OCI-LY1 (cell line): ENCODE measurements at regions not wholly inside any gene's neighbourhood (a gene's known extent, or its start where the extent isn't known, plus 50 kb on each side); places are given as distances from the start of the nearest gene placed in this dataset.

Experiments used
- H2AFZ ChIP-seq: fragments of 200-600 bp; sonication (generic), shearing (Covaris generic); 2 replicates; pipeline ENCODE4 v1.6.0; 2014; ENCODE audit warnings: antibody characterized with exemption, mild to moderate bottlenecking, low read length
- H3F3A ChIP-seq: fragments of 200-600 bp; sonication (generic), shearing (Covaris generic); 2 replicates; pipeline ENCODE4 v1.6.0; 2014; ENCODE audit warnings: mild to moderate bottlenecking, antibody characterized with exemption, low read length, moderate library complexity; ENCODE audit not compliant: insufficient read depth
- H3K27ac ChIP-seq: fragments of 200-600 bp; sonication (generic); 2 replicates; pipeline ENCODE4 v1.5.1; 2014; ENCODE audit warnings: low read length, mixed run types, mild to moderate bottlenecking, low read depth; ENCODE audit not compliant: poor library complexity, severe bottlenecking
- H3K27me3 ChIP-seq: fragments of 200-600 bp; sonication (generic); 2 replicates; pipeline ENCODE4 v1.6.0; 2014; ENCODE audit warnings: antibody characterized with exemption, mild to moderate bottlenecking, low read length, moderate library complexity; ENCODE audit not compliant: insufficient read depth
- H3K36me3 ChIP-seq: fragments of 200-600 bp; sonication (generic); 2 replicates; pipeline ENCODE4 v1.6.1; 2014; ENCODE audit warnings: mild to moderate bottlenecking, antibody characterized with exemption, low read length, moderate library complexity, mixed read lengths; ENCODE audit not compliant: insufficient read depth
- H3K4me1 ChIP-seq: fragments of 200-600 bp; sonication (generic); 2 replicates; pipeline ENCODE4 v1.5.1; 2014; ENCODE audit warnings: mild to moderate bottlenecking, low read length, moderate library complexity; ENCODE audit not compliant: insufficient read depth, severe bottlenecking
- H3K4me2 ChIP-seq: fragments of 200-600 bp; sonication (generic), shearing (Covaris generic); 2 replicates; pipeline ENCODE4 v1.6.1; 2014; ENCODE audit warnings: low read length
- H3K4me3 ChIP-seq: fragments of 200-600 bp; sonication (generic); 2 replicates; pipeline ENCODE4 v1.5.1; 2014; ENCODE audit warnings: low read length, low read depth, mild to moderate bottlenecking, mixed read lengths; ENCODE audit not compliant: poor library complexity, severe bottlenecking
- H3K79me2 ChIP-seq: fragments of 200-600 bp; shearing (Covaris generic); 2 replicates; pipeline ENCODE4 v1.6.1; 2016; ENCODE audit warnings: mixed run types, low read length, mixed read lengths; ENCODE audit not compliant: insufficient read depth
- H3K9ac ChIP-seq: fragments of 200-600 bp; sonication (generic), shearing (Covaris generic); 2 replicates; pipeline ENCODE4 v1.6.1; 2014; ENCODE audit warnings: mild to moderate bottlenecking, low read length, mixed read lengths
- H3K9me2 ChIP-seq: fragments of 200-600 bp; sonication (generic), shearing (Covaris generic); 2 replicates; pipeline ENCODE4 v1.6.1; 2014; ENCODE audit warnings: low read depth, mild to moderate bottlenecking, low read length, mixed read lengths
- H3K9me3 ChIP-seq: fragments of 200-600 bp; shearing (Covaris generic); 2 replicates; pipeline ENCODE4 v1.6.1; 2014; ENCODE audit warnings: low read length, mixed read lengths
- H4K20me1 ChIP-seq: fragments of 200-600 bp; sonication (generic), shearing (Covaris generic); 2 replicates; pipeline ENCODE4 v1.6.0; 2016; ENCODE audit warnings: mild to moderate bottlenecking, low read length; ENCODE audit not compliant: insufficient read depth
- EZH2 ChIP-seq: fragments of 200-600 bp; sonication (generic), shearing (Covaris generic); IDR thresholded peaks from 2 replicates; pipeline ENCODE4 v1.8.0; 2017; ENCODE audit warnings: borderline replicate concordance, mixed run types, mild to moderate bottlenecking, antibody characterized with exemption, low read length, moderate library complexity, mixed read lengths
- TF ChIP-seq, protein P1 (sequence below): fragments of 200-600 bp; sonication (generic), shearing (Covaris generic); IDR thresholded peaks from 2 replicates; pipeline ENCODE4 v1.5.1; 2017; ENCODE audit warnings: mild to moderate bottlenecking, antibody characterized with exemption, low read length, moderate library complexity, mixed read lengths

DNA sequence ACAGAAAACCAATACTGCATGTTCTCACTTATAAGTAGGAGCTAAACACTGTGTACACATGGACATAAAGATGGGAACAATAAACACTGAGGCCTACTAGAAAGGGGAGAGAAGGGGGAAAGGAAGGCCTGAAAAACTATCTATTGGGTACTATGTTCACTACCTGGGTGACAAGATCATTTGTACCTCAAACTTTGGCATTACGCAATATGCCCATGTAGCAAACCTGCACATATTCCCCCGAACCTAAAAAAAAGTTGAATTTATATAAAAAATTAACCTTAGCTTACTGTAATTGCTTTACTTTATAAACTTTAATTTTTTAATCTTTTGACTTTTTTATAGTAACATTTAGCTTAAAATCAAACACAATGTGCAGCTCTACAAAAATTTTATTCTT is 237.6 kb upstream of the ATP10B start:
- Histone ChIP-seq H3K4me1 (no peaks in the 10 kb centered on the region), H3K36me3 (no peaks in the 10 kb centered on the region), H3K9me2 (no peaks in the 10 kb centered on the region), H3K9ac (no peak overlapping the region), H3K4me3 (no peak overlapping the region), H3K27ac (no peak overlapping the region), H2AFZ (no peak overlapping the region), H3K4me2 (no peak overlapping the region), H3K9me3 (no peaks in the 10 kb centered on the region), H3F3A (no peaks in the 10 kb centered on the region), H3K79me2 (no peaks in the 10 kb centered on the region), H3K27me3 (no peaks in the 10 kb centered on the region), H4K20me1 (no peaks in the 10 kb centered on the region)
- TF ChIP-seq, protein P1, sequence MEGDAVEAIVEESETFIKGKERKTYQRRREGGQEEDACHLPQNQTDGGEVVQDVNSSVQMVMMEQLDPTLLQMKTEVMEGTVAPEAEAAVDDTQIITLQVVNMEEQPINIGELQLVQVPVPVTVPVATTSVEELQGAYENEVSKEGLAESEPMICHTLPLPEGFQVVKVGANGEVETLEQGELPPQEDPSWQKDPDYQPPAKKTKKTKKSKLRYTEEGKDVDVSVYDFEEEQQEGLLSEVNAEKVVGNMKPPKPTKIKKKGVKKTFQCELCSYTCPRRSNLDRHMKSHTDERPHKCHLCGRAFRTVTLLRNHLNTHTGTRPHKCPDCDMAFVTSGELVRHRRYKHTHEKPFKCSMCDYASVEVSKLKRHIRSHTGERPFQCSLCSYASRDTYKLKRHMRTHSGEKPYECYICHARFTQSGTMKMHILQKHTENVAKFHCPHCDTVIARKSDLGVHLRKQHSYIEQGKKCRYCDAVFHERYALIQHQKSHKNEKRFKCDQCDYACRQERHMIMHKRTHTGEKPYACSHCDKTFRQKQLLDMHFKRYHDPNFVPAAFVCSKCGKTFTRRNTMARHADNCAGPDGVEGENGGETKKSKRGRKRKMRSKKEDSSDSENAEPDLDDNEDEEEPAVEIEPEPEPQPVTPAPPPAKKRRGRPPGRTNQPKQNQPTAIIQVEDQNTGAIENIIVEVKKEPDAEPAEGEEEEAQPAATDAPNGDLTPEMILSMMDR, result no peak
- no peak for TF ChIP-seq EZH2

- no peak overlapping the region for H3K9ac ChIP-seq
- H4K20me1 ChIP-seq, result no peaks in the 10 kb centered on the region
- TF ChIP-seq EZH2, result no peak
- TF ChIP-seq, protein P1, result no peak
- H2AFZ ChIP-seq, result no peak overlapping the region
- no peaks in the 10 kb centered on the region for H3K9me3 ChIP-seq
- H3K4me2 ChIP-seq, result no peak overlapping the region
- H3K79me2 ChIP-seq, result no peaks in the 10 kb centered on the region
- H3F3A ChIP-seq, result no peaks in the 10 kb centered on the region
- H3K4me3 ChIP-seq, result no peak overlapping the region
- H3K27me3 ChIP-seq, result no peaks in the 10 kb centered on the region
- no peaks in the 10 kb centered on the region for H3K36me3 ChIP-seq
- H3K4me1 ChIP-seq, result no peaks in the 10 kb centered on the region
- H3K27ac ChIP-seq, result no peak overlapping the region
- H3K9me2 ChIP-seq, result no peaks in the 10 kb centered on the region
These were observed 234.4 kb upstream of the ATP10B start for GRCh38 chr5:161086461-161086860.

- H3K27ac ChIP-seq, result no peak overlapping the region
- H3K36me3 ChIP-seq, result no peaks in the 10 kb centered on the region
- H3F3A ChIP-seq, result no peaks in the 10 kb centered on the region
- H2AFZ ChIP-seq, result no peak overlapping the region
- no peaks in the 10 kb centered on the region for H3K9me2 ChIP-seq
- H3K4me3 ChIP-seq, result no peak overlapping the region
- no peak overlapping the region for H3K4me2 ChIP-seq
- no peaks in the 10 kb centered on the region for H3K79me2 ChIP-seq
- no peaks in the 10 kb centered on the region for H4K20me1 ChIP-seq
- no peak overlapping the region for H3K9ac ChIP-seq
- H3K4me1 ChIP-seq, result no peaks in the 10 kb centered on the region
- no peak for TF ChIP-seq EZH2
- TF ChIP-seq, protein P1, result no peak
- no peaks in the 10 kb centered on the region for H3K9me3 ChIP-seq
- no peaks in the 10 kb centered on the region for H3K27me3 ChIP-seq
These were observed 233.0 kb upstream of the ATP10B start for GRCh38 chr5:161085056-161085455.
